GM19238 (cell line): ENCODE measurements at regions not wholly inside any gene's neighbourhood (a gene's known extent, or its start where the extent isn't known, plus 50 kb on each side); places are given as distances from the start of the nearest gene placed in this dataset.

Source experiments
- DNase-seq: peaks from one replicate; pipeline ENCODE4 v3.0.0; 2011; ENCODE audit warnings: low spot score; ENCODE audit not compliant: insufficient read length

- DNase-seq, result no peak
These were observed 363.6 kb upstream of the CWC22 start for GRCh38 chr2:180370511-180371205.

GRCh38 chr2:180368881-180369280 lies 361.8 kb upstream of the CWC22 start:
- no peak for DNase-seq

GRCh38 chr2:180367815-180368214 lies 360.7 kb upstream of the CWC22 start:
- no peak for DNase-seq

GRCh38 chr2:180366481-180366880 lies 359.4 kb upstream of the CWC22 start:
- no peak for DNase-seq

GRCh38 chr2:180364719-180365118 lies 357.6 kb upstream of the CWC22 start:
- DNase-seq, result no peak

- DNase-seq, result no peak
These were observed 353.2 kb upstream of the CWC22 start for GRCh38 chr2:180360283-180360618.

- DNase-seq, result no peak
These were observed 352.6 kb upstream of the CWC22 start for GRCh38 chr2:180359522-180360282.

GRCh38 chr2:180358458-180358857 lies 351.4 kb upstream of the CWC22 start:
- no peak for DNase-seq

- no peak for DNase-seq
These were observed 349.6 kb upstream of the CWC22 start for GRCh38 chr2:180356676-180357075.

GRCh38 chr2:180352620-180353019 lies 345.5 kb upstream of the CWC22 start:
- DNase-seq, result no peak

GRCh38 chr2:180349809-180350208 lies 342.7 kb upstream of the CWC22 start:
- no peak for DNase-seq

GRCh38 chr2:180343528-180344345 lies 336.6 kb upstream of the CWC22 start:
- DNase-seq, result no peak

- DNase-seq, result no peak
These were observed 330.0 kb upstream of the CWC22 start for GRCh38 chr2:180337136-180337535.

- no peak for DNase-seq
These were observed 329.5 kb upstream of the CWC22 start for GRCh38 chr2:180336550-180336949.

- DNase-seq, result peak; percentile 10
These were observed 327.4 kb upstream of the CWC22 start for GRCh38 chr2:180334514-180334913.

GRCh38 chr2:180328795-180329422 lies 321.8 kb upstream of the CWC22 start:
- DNase-seq, result no peak

- DNase-seq, result no peak
These were observed 320.1 kb upstream of the CWC22 start for GRCh38 chr2:180327185-180327584.

- no peak for DNase-seq
These were observed 318.5 kb upstream of the CWC22 start for GRCh38 chr2:180325416-180326120.

- DNase-seq, result no peak
These were observed 317.1 kb upstream of the CWC22 start for GRCh38 chr2:180324182-180324581.

- DNase-seq, result no peak
These were observed 315.7 kb upstream of the CWC22 start for GRCh38 chr2:180322781-180323180.
